GM12864 (cell line): ENCODE measurements at regions not wholly inside any gene's neighbourhood (a gene's known extent, or its start where the extent isn't known, plus 50 kb on each side); places are given as distances from the start of the nearest gene placed in this dataset.
"Not testable (repeated sequence)": the region's sequence is repeated elsewhere in the genome, so short reads cannot be mapped to it uniquely, and the experiment has no call there.

Experiments used
- DNase-seq: peaks from one replicate; pipeline ENCODE4 v3.0.0-alpha.2; 2011; ENCODE audit warnings: low read depth
- H3K4me3 ChIP-seq: 2 replicates; pipeline ENCODE4 v1.5.1; 2011; ENCODE audit warnings: mild to moderate bottlenecking, low read depth, low read length, control low read depth
- CTCF ChIP-seq: IDR thresholded peaks from 2 replicates; pipeline ENCODE4 v1.5.1; 2011; ENCODE audit warnings: low read depth, mild to moderate bottlenecking, moderate library complexity, low read length, control low read depth, inconsistent platforms; ENCODE audit errors: missing control alignments

GRCh38 chr4:129988957-129989356 is 893.0 kb downstream of the C4orf33 start:
- no peak for DNase-seq
- no peak for TF ChIP-seq CTCF
- H3K4me3 ChIP-seq = no peak overlapping the region

- no peak for DNase-seq
- TF ChIP-seq CTCF = no peak
- H3K4me3 ChIP-seq = no peak overlapping the region
Observed at GRCh38 chr4:129994715-129995114, 898.8 kb downstream of the C4orf33 start.

GRCh38 chr4:129998436-129999150 is 902.6 kb downstream of the C4orf33 start:
- no peak overlapping the region for H3K4me3 ChIP-seq
- DNase-seq = no peak
- TF ChIP-seq CTCF = no peak

GRCh38 chr4:129999156-129999555 is 903.2 kb downstream of the C4orf33 start:
- no peak for TF ChIP-seq CTCF
- DNase-seq = no peak

GRCh38 chr4:130008461-130008860 is 912.5 kb downstream of the C4orf33 start:
- no peak for TF ChIP-seq CTCF
- DNase-seq = no peak
- no peak overlapping the region for H3K4me3 ChIP-seq

More at GRCh38 chr4:129999156-129999555, 903.2 kb downstream of the C4orf33 start:
- H3K4me3 ChIP-seq = no peak overlapping the region

- H3K4me3 ChIP-seq, DNase-seq: not testable (repeated sequence)
Observed at GRCh38 chr4:130012806-130013205, 916.9 kb downstream of the C4orf33 start.

- TF ChIP-seq CTCF = no peak
- no peak overlapping the region for H3K4me3 ChIP-seq
- DNase-seq = no peak
Observed at GRCh38 chr4:130021706-130022105, 925.8 kb downstream of the C4orf33 start.
